GM19397 (cell line): ENCODE measurements at regions not wholly inside any gene's neighbourhood (a gene's known extent, or its start where the extent isn't known, plus 50 kb on each side); places are given as distances from the start of the nearest gene placed in this dataset.
"Not testable (repeated sequence)": the region's sequence is repeated elsewhere in the genome, so short reads cannot be mapped to it uniquely, and the experiment has no call there.

ENCODE experiments used
- ATAC-seq: cut with Tn5 transposase; IDR thresholded peaks from one replicate; pipeline ENCODE4 v1.9.1; 2021; ENCODE audit warnings: mild to moderate bottlenecking, moderate library complexity; ENCODE audit not compliant: unreplicated experiment

GRCh38 chr7:149569025-149569725, 71.6 kb upstream of the ZNF746 start:
- ATAC-seq: no peak

- no peak for ATAC-seq
These were observed 70.6 kb upstream of the ZNF746 start for GRCh38 chr7:149568218-149568617.

GRCh38 chr7:149566103-149566502, 68.5 kb upstream of the ZNF746 start:
- no peak for ATAC-seq

- ATAC-seq: no peak
These were observed 67.4 kb upstream of the ZNF746 start for GRCh38 chr7:149565096-149565382.

- ATAC-seq: no peak
These were observed 66.9 kb upstream of the ZNF746 start for GRCh38 chr7:149564340-149565095.

- ATAC-seq: no peak
These were observed 65.0 kb upstream of the ZNF746 start for GRCh38 chr7:149562602-149563001.

- ATAC-seq: no peak
These were observed 63.5 kb upstream of the ZNF746 start for GRCh38 chr7:149561072-149561471.

- no peak for ATAC-seq
These were observed 62.1 kb upstream of the ZNF746 start for GRCh38 chr7:149559711-149560110.

GRCh38 chr7:149558149-149558861, 60.7 kb upstream of the ZNF746 start:
- ATAC-seq: no peak

- not testable (repeated sequence) for ATAC-seq
These were observed 58.9 kb upstream of the ZNF746 start for GRCh38 chr7:149556525-149556924.

- not testable (repeated sequence) for ATAC-seq
These were observed 57.2 kb upstream of the ZNF746 start for GRCh38 chr7:149554821-149555220.

- not testable (repeated sequence) for ATAC-seq
These were observed 56.4 kb upstream of the ZNF746 start for GRCh38 chr7:149553991-149554390.

GRCh38 chr7:149552799-149553198, 55.2 kb upstream of the ZNF746 start:
- no peak for ATAC-seq
